OCI-LY1 (cell line): ENCODE measurements at regions not wholly inside any gene's neighbourhood (a gene's known extent, or its start where the extent isn't known, plus 50 kb on each side); places are given as distances from the start of the nearest gene placed in this dataset.

Experiments
- H2AFZ ChIP-seq: fragments of 200-600 bp; sonication (generic), shearing (Covaris generic); 2 replicates; pipeline ENCODE4 v1.6.0; 2014; ENCODE audit warnings: antibody characterized with exemption, mild to moderate bottlenecking, low read length
- H3F3A ChIP-seq: fragments of 200-600 bp; sonication (generic), shearing (Covaris generic); 2 replicates; pipeline ENCODE4 v1.6.0; 2014; ENCODE audit warnings: mild to moderate bottlenecking, antibody characterized with exemption, low read length, moderate library complexity; ENCODE audit not compliant: insufficient read depth
- H3K27ac ChIP-seq: fragments of 200-600 bp; sonication (generic); 2 replicates; pipeline ENCODE4 v1.5.1; 2014; ENCODE audit warnings: low read length, mixed run types, mild to moderate bottlenecking, low read depth; ENCODE audit not compliant: poor library complexity, severe bottlenecking
- H3K27me3 ChIP-seq: fragments of 200-600 bp; sonication (generic); 2 replicates; pipeline ENCODE4 v1.6.0; 2014; ENCODE audit warnings: antibody characterized with exemption, mild to moderate bottlenecking, low read length, moderate library complexity; ENCODE audit not compliant: insufficient read depth
- H3K36me3 ChIP-seq: fragments of 200-600 bp; sonication (generic); 2 replicates; pipeline ENCODE4 v1.6.1; 2014; ENCODE audit warnings: mild to moderate bottlenecking, antibody characterized with exemption, low read length, moderate library complexity, mixed read lengths; ENCODE audit not compliant: insufficient read depth
- H3K4me1 ChIP-seq: fragments of 200-600 bp; sonication (generic); 2 replicates; pipeline ENCODE4 v1.5.1; 2014; ENCODE audit warnings: mild to moderate bottlenecking, low read length, moderate library complexity; ENCODE audit not compliant: insufficient read depth, severe bottlenecking
- H3K4me2 ChIP-seq: fragments of 200-600 bp; sonication (generic), shearing (Covaris generic); 2 replicates; pipeline ENCODE4 v1.6.1; 2014; ENCODE audit warnings: low read length
- H3K4me3 ChIP-seq: fragments of 200-600 bp; sonication (generic); 2 replicates; pipeline ENCODE4 v1.5.1; 2014; ENCODE audit warnings: low read length, low read depth, mild to moderate bottlenecking, mixed read lengths; ENCODE audit not compliant: poor library complexity, severe bottlenecking
- H3K79me2 ChIP-seq: fragments of 200-600 bp; shearing (Covaris generic); 2 replicates; pipeline ENCODE4 v1.6.1; 2016; ENCODE audit warnings: mixed run types, low read length, mixed read lengths; ENCODE audit not compliant: insufficient read depth
- H3K9ac ChIP-seq: fragments of 200-600 bp; sonication (generic), shearing (Covaris generic); 2 replicates; pipeline ENCODE4 v1.6.1; 2014; ENCODE audit warnings: mild to moderate bottlenecking, low read length, mixed read lengths
- H3K9me2 ChIP-seq: fragments of 200-600 bp; sonication (generic), shearing (Covaris generic); 2 replicates; pipeline ENCODE4 v1.6.1; 2014; ENCODE audit warnings: low read depth, mild to moderate bottlenecking, low read length, mixed read lengths
- H3K9me3 ChIP-seq: fragments of 200-600 bp; shearing (Covaris generic); 2 replicates; pipeline ENCODE4 v1.6.1; 2014; ENCODE audit warnings: low read length, mixed read lengths
- H4K20me1 ChIP-seq: fragments of 200-600 bp; sonication (generic), shearing (Covaris generic); 2 replicates; pipeline ENCODE4 v1.6.0; 2016; ENCODE audit warnings: mild to moderate bottlenecking, low read length; ENCODE audit not compliant: insufficient read depth
- CTCF ChIP-seq: fragments of 200-600 bp; sonication (generic), shearing (Covaris generic); IDR thresholded peaks from 2 replicates; pipeline ENCODE4 v1.5.1; 2017; ENCODE audit warnings: mild to moderate bottlenecking, antibody characterized with exemption, low read length, moderate library complexity, mixed read lengths
- EZH2 ChIP-seq: fragments of 200-600 bp; sonication (generic), shearing (Covaris generic); IDR thresholded peaks from 2 replicates; pipeline ENCODE4 v1.8.0; 2017; ENCODE audit warnings: borderline replicate concordance, mixed run types, mild to moderate bottlenecking, antibody characterized with exemption, low read length, moderate library complexity, mixed read lengths

GRCh38 chr21:15264084-15264665 lies 199.4 kb upstream of the NRIP1 start:
- no peak overlapping the region for H3K4me2 ChIP-seq
- no peak overlapping the region for H3K27ac ChIP-seq
- H2AFZ ChIP-seq, result no peak overlapping the region
- H3K79me2 ChIP-seq, result no peaks in the 10 kb centered on the region
- H3F3A ChIP-seq, result no peaks in the 10 kb centered on the region
- TF ChIP-seq CTCF (no peak), EZH2 (no peak)
- H3K9me2 ChIP-seq, result no peaks in the 10 kb centered on the region
- H3K9me3 ChIP-seq, result no peaks in the 10 kb centered on the region
- H3K4me1 ChIP-seq, result no peaks in the 10 kb centered on the region
- no peaks in the 10 kb centered on the region for H3K27me3 ChIP-seq
- no peak overlapping the region for H3K9ac ChIP-seq
- H4K20me1 ChIP-seq, result no peaks in the 10 kb centered on the region
- H3K36me3 ChIP-seq, result no peaks in the 10 kb centered on the region
- H3K4me3 ChIP-seq, result no peak overlapping the region

- Histone ChIP-seq H3K9me3 (no peaks in the 10 kb centered on the region), H3K9ac (no peak overlapping the region), H3K79me2 (no peaks in the 10 kb centered on the region), H3K27ac (no peak overlapping the region), H4K20me1 (no peaks in the 10 kb centered on the region), H3K27me3 (no peaks in the 10 kb centered on the region), H3K4me3 (no peak overlapping the region), H3K9me2 (no peaks in the 10 kb centered on the region), H2AFZ (no peak overlapping the region), H3F3A (no peaks in the 10 kb centered on the region), H3K4me1 (no peaks in the 10 kb centered on the region), H3K36me3 (no peaks in the 10 kb centered on the region), H3K4me2 (no peak overlapping the region)
- no peak for TF ChIP-seq CTCF
- no peak for TF ChIP-seq EZH2
Observed at GRCh38 chr21:15272171-15272570, 207.4 kb upstream of the NRIP1 start.

GRCh38 chr21:15272591-15272990 lies 207.8 kb upstream of the NRIP1 start:
- Histone ChIP-seq H3K9ac (no peak overlapping the region), H3K36me3 (no peaks in the 10 kb centered on the region), H2AFZ (no peak overlapping the region), H3K27me3 (no peaks in the 10 kb centered on the region), H4K20me1 (no peaks in the 10 kb centered on the region), H3K9me2 (no peaks in the 10 kb centered on the region), H3K4me2 (no peak overlapping the region), H3K27ac (no peak overlapping the region), H3K9me3 (no peaks in the 10 kb centered on the region), H3F3A (no peaks in the 10 kb centered on the region), H3K4me1 (no peaks in the 10 kb centered on the region), H3K79me2 (no peaks in the 10 kb centered on the region), H3K4me3 (no peak overlapping the region)
- TF ChIP-seq EZH2 (no peak), CTCF (no peak)
